Cardiac septum (tissue), 1 donor: ENCODE measurements at regions not wholly inside any gene's neighbourhood (a gene's known extent, or its start where the extent isn't known, plus 50 kb on each side); places are given as distances from the start of the nearest gene placed in this dataset.
"Not testable (repeated sequence)": the region's sequence is repeated elsewhere in the genome, so short reads cannot be mapped to it uniquely, and the experiment has no call there.

Experiments
- DNase-seq: peaks from one replicate; pipeline ENCODE4 v3.0.0-alpha.2; 2020; ENCODE audit warnings: low spot score
- intact Hi-C: fragments of 100-400 bp; cut with DNase I; formaldehyde crosslinking; loops from one replicate; pipeline ENCODE4 v1.14.0; 2022
- donor health status: DM: no; HTN: no; CAD: no.

DNA sequence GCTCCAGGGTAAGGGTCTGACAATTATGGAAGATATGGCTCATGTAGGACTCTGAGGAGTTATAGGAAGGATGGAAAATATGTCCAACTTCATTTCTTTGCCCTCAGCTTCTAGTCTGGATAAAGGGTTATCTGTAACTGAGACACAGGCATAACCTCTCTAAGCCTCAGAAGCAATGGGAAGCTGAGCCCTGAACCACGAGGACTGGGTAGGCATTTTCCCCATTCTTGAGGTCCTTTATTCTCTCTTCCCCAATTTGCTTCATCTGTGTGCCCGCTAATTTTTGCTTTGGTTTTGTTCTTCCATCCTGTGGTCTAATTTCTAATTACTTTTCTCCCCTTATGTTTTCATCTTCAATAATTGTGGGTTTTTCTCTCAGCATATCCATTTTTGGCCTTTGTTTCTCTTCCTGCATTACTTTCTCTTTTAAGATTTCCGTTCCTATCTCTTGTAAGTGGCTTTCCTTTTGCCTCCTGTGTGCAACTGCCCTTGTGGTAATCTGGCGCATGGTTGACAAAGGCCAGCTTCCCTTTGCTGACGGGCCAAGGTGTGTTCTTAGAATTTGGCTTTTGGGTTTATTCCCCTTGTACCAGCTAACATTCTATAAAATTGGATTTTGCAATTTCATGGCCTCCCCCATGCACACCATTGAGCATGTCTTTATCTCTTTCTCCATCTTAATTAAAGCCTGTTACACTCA lies 343.8 kb downstream of the TXNL1 start:
- no peak for DNase-seq
- intact Hi-C loops, result no loop called here

DNA sequence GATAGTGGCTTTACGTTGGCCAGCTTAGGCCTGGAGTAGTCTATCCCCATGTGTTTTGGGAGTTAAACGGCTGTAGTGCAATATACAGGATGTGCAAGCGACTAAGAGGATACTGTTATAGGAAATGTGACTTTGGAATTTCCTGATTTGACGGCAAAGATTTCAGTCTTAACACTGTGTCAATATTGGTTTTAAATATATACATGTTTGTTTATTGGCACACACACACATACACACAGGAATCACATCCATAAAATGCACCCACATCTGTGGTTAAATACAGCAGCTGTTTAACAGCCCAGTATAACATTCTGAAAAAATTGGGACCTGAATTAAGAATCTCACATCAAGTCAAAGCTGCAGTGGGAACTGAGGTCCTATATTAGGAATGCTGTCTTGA lies 347.1 kb downstream of the TXNL1 start:
- intact Hi-C loops, result no loop called here
- no peak for DNase-seq

DNA sequence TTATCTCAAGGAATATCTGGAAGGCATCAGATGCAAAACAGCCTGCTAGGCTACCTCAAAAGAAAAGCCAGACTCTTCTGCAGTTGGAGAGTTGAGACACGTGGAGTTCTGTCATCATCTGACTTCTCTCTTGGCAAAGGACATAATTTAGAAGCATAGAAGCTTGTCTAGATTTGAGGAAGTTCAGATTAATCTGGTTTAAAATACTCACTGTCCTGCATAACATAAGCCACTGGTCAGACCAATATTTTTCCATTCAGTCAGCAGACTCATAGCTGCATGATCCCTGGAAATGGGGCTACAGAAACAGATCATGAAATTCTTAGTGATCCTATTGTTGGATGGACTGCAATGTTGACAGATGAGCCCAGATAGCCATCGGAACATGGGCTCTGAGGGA lies 349.0 kb downstream of the TXNL1 start:
- DNase-seq, result no peak
- intact Hi-C loops, result no loop called here

DNA sequence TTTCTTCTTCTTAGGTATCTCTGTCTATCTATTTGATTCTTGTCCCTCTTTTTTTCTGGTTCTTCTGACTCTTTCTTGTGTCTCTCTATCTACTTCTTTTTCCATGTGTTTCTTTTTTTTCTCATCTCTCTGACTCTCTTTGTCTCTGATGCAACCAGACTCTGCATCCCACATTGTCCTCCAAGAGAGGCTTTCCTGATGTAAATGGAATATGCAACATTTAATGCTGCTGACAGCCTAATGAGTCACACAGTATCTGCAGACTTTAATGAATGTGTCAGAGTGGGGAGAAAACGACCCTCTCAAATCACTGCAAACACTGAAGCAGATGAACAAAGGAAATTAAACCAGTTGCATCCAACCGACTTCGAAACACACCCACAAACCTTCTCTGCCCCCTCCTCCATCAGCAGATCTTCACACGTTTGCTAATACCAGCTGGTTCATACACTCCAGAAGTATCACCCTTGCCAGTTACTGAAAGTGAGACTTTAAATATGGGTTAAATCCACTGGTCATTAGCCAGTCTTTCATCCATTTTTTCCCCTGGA lies 351.5 kb downstream of the TXNL1 start:
- no peak for DNase-seq
- intact Hi-C loops, result no loop called here

DNA sequence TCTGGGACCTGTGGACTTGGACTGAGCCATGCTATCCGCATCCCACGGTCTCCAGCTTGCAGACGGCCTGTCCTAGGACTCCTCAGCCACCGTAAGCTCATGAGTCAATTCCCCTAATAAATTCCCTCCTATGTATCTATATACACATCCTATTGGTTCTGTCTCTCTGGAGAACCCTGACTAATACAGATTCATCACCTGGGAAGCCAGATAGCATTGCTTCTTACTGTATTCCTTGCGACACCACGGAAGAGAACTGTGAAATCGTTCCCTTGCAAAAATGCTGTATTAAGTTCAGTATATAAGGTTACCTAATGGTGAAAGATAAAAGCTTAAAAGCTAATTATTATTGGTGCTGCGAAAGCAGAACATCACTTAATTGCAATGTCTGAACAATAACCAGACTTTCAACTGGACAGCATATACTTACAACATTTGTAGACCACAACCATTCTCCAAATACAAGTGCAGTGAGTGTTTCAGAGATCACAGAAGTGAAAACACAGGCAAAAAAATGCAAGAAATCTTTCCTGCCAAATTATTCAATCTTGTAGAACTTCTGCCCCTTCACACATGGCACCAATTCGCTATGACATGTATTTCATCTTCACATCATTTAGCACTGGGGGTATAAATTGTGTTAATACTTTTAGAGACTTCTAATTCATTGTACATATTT lies 352.9 kb downstream of the TXNL1 start:
- intact Hi-C loops, result no loop called here
- no peak for DNase-seq

DNA sequence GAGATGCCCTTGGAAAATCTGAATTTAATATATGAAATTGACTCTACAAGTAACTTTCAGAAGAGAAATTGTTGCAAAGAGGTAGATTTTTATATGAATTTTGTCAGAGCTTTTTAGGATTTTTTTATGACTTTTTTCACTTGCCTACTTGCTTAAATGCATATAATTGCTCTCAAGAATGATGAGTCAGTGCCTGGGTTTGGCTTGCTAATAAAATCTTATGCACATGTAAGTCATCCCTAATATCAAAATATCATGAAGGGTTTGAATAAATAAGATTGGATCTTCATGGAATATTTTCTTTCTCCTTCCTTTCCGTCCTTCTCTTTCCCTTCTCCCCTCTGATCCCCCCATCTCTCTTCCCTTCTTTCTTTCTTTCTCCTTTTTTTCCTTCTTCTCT lies 354.1 kb downstream of the TXNL1 start:
- intact Hi-C loops, result no loop called here
- no peak for DNase-seq

DNA sequence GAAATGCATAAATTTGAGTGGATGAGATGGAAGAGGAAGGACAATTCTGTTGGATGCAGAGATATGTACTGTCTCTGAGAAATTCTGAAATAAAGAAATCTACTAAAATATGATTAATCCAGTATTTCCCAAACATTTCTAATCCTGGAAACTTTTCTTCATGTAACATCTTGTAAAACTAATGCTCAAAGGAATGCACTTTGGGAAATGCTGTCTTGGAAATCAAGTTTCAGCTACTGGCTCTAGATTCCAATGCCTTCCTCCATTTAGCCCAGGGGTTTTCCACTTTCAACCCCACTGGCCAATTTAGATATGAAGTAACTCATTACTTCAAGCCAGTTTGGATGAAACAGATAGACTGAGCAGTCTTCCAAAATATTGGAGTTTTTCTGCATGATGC lies 355.1 kb downstream of the TXNL1 start:
- no peak for DNase-seq
- intact Hi-C loops, result no loop called here

DNA sequence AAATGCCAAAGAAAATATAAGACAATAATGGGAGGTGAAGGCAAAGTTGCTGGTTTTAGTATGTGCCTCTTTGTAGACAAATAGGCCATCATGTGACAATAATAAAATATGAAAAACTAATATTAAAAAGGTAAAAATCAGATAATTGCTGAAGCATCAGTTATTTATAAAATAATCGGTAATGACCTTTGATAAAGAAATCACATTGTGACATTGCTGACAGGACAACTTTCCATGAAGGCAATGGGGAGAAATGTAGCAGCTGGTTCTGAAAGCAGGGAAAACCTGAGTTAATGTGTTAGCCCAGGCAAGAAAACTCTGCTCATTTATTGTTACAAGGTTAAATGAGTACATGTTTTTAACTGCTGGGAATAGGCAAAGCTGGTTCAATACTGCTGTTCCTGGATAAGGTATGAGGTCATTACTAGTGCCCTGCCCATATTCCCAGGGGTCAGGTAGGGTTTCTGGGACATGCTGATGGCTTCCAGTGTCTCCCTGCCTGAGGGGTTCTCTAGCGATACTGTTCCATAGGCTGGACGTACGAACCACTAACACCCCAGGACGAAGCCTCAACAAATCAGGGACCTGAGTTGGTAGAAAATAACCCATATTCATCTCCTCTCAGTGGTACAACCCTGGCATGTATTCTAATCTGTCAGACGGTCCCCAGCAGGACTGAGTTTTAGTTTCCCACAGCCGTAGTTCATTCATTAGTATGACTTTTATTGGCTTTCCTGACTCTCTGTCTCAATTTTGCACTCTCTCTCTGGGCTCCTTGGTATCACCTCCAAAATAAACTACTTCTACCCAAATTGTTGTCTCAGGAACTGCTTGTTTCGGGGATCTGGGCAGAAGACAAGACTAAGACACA lies 355.9 kb downstream of the TXNL1 start:
- DNase-seq, result no peak
- intact Hi-C loops, result no loop called here

DNA sequence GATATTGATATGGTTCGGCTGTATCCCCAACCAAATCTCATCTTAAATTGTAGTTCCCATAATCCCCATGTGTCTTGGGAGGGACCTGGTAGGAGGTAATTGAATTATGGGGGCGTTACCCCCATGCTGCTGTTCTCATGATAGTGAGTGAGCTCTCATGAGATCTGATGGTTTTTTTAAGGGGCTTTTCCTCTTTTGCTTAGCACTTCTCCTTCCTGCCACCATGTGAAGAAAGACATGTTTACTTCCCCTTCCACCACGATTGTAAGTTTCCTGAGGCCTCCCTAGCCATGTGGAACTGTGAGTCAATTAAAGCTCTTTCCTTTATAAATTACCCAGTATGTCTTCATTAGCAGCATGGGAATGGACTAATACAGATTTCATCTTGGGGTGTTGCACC lies 358.6 kb downstream of the TXNL1 start:
- intact Hi-C loops, DNase-seq: not testable (repeated sequence)

DNA sequence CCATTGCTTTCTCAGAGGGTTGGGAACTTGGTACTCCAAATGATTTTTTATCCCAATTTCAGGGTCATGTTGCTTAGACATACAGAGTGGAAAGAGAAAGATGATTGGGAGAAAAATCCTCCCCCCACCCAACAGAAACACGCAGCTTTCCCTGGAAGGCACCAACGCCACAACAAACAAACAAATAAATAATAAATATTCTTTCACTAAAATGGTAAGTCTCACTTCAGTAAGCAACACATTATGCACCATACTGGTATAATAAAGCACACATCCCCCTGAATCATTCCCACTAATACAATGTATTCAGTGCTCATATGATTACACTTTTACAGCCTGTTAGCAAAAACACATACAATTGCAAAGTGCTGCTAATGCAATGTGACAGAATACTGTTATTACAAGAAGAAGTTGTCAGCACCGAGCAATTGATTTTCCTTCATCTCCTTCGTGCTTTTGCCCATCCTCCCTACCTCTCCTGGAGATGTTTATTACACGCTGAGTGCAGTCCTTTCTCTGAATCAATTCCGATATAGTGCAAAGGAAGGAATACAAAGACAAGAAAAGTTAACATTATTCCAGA lies 359.9 kb downstream of the TXNL1 start:
- DNase-seq, result no peak
- intact Hi-C loops, result no loop called here

DNA sequence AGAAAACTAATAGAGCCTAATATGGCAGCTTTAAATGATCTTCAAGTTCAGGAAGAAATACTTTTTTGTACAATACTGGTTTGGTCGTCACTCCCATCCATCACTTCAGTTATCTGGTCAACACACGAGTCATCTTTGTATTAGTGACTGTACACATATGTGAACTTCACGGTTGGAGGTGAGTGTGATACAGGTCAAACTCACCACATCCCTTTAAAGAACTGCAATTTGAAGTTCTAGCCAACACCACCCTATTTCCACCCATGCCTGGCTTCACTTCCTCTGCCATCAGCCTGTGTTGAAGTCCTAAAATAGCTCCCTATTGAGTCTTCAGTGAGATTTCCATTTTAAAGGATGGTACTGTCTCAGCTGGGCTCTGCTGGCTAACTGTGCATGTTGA lies 361.9 kb downstream of the TXNL1 start:
- DNase-seq, result no peak
- intact Hi-C loops, result no loop called here

DNA sequence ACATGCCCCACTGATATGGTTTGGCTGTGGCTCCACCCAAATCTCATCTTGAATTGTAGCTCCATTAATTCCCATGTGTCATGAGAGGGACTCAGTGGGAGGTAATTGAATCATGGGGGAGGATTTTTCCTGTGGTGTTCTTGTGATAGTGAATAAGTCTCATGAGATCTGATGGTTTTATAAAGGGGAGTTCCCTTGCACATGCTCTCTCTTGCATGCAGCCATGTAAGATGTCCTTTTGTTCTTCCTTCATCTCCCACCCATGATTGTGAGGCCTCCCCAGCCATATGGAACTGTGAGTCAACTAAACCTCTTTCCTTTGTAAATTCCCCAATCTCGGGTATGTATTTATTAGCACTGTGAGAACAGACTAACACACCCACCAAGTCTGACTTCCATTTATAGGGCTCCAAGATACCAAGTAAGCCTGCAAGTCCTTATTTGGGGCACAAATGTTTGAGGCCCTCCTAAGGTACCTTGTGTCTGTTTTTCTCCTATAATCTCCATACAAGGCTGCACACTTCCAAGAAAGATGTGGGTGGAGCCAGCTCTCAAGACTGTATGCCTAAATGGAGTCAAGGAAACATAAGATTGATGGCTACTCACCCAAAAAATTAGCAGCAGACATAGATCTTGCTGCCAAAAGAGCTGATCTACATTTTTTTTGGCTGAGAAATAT lies 364.7 kb downstream of the TXNL1 start:
- DNase-seq, result no peak
- intact Hi-C loops, result no loop called here

DNA sequence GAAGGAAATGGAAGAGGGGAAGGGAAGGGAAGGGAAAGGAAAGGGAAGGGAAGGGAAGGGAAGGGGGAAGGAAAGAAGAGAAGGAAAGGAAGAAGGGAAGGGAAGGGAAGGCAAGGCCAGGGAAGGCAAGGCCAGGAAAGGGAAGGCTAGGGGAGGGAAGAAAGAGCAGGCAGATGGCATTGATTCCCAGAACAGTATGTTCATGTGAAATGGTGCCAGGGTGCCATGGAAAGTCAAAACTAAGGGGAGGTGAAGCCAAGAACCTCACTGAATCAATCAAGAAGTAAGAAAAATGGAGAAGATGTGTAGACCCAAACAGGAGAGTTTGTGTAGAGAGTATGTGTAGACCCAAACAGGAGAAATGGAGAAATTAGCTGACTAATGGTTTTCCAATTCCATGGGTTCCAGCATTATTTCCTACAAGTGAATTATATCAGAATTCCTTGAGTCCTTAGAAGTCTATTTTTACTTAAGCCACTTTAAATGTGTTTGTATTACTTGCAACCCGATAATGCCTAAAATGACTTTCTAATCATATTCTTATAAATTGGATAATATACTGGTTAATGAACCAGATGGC lies 367.6 kb downstream of the TXNL1 start:
- no peak for DNase-seq

DNA sequence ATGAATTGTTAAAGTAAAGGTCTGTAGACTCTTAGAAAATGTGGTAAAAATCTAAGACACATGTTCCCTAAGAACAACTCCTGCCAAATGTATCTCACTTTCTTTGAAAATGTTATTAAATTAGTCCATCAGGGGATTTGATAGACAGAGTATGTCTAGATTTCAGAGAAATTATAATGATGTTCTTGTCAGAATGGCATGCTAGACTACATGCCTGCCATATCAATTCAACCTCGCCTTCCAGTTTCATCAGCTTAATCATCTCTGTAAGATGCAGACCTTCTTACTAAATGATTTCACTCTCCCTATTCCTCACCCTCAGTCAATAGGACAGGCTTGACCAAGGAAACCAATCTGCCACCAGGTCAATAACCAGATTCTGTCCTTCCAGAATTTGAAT lies 368.4 kb downstream of the TXNL1 start:
- intact Hi-C loops, result no loop called here
- DNase-seq, result no peak

More for the DNA sequence above, 367.6 kb downstream of the TXNL1 start:
- intact Hi-C loops, result no loop called here

DNA sequence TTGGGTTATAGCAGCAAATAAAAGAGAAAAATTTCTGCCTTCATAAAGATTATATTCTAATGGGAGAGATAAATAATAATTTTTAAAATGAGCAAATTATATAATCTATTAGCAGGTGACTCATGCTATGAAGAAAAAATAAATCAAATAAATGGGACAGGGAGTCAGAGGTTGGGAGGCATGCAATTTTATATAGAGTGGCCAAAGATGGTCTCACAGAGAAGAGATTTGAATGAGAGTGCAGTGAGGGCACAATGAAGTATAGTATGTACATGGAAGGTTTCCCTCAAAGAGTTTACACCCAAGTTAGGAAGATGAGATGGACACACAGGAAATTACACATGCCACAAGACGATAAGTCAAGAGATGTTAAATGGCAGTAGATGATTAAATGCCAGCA lies 369.4 kb downstream of the TXNL1 start:
- intact Hi-C loops, result no loop called here
- no peak for DNase-seq

DNA sequence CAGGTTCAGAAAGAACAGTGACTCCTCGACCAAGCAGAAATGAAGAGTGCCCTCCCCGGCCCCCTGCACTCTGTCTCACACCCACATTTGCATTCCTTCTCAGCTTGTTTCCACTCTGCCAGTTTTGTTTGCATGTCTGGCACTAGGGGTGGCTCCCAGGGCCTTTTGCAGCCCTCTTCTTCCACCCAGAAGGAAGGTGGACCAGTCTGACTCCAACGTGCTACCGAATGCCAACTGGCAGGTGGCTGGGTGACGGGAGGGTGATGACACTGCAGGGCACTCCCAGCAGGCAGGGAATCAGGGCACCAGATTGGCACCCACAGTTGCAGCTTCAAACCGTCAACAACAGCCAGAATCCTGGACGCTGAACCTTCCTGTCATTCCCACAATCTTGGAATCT lies 371.1 kb downstream of the TXNL1 start:
- intact Hi-C loops, result no loop called here
- no peak for DNase-seq

DNA sequence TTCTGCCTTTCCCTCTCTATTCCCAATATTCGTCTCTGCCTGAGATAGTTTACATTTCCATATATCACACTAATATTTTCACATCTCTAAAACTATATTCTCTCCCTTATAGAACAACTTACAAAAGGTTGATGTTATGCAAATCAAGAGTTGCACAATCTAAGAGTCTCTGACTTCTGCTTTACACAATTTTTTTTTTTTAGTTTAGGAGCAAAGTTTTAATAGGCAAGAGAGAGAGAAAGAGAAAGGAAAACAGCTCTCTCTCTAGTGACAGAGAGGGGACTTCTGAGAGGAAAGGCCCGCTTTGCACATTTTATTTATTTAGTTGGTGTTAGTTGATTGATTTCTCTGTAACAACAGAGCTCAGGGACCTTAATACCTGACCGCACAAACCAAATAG lies 380.2 kb downstream of the TXNL1 start:
- no peak for DNase-seq
- intact Hi-C loops, result no loop called here

DNA sequence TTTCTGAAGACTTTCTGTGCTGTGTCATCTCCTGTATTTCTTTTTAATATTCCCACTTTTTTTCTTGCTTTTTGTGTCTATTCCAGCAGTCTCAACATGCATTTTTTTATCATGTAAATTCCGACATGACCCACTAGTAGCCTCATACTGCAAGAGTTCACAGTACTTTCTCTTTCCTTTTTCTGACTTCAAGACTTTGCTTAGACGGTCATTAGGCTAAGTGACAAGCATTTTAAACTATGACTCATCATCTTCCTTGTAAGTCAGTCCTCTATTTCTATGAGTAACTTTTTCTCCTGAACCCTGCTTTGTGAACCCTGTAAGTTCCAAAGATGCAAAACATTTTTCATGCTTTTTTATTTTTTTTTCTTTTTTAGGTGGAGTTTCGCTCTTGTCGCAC lies 381.2 kb downstream of the TXNL1 start:
- no peak for DNase-seq
- intact Hi-C loops, result no loop called here

DNA sequence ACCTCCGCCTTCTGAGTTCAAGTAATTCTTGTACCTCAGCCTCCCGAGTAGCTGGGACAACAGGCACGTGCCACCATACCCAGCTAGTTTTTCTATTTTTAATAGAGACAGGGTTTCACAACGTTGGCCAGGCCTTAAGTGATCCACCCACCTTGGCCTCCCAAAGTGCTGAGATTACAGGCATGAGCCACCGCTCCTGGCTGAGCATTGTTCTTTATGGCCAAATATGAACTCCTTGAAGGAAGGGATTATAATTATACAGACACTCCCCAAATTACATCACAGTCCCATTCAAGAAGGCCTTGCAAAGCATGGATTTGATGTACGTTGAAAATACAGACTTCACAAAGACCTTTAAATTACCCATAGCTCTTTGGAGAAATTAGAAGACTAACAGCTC lies 381.7 kb downstream of the TXNL1 start:
- DNase-seq, result no peak

More for the DNA sequence above, 381.7 kb downstream of the TXNL1 start:
- intact Hi-C loops, result no loop called here
